NB4 (cell line): ENCODE measurements at regions not wholly inside any gene's neighbourhood (a gene's known extent, or its start where the extent isn't known, plus 50 kb on each side); places are given as distances from the start of the nearest gene placed in this dataset.

Source experiments
- DNase-seq: peaks from one replicate; pipeline ENCODE4 v3.0.0; 2010; ENCODE audit warnings: low read depth
- H3K4me3 ChIP-seq: one replicate; pipeline ENCODE4 v1.5.1; 2011; ENCODE audit warnings: mild to moderate bottlenecking, low read depth, low read length, moderate library complexity
- MYC ChIP-seq: IDR thresholded peaks from 2 replicates; pipeline ENCODE4 v1.6.1; 2011; ENCODE audit warnings: low read depth, low read length
- POLR2A ChIP-seq: IDR thresholded peaks from 2 replicates; pipeline ENCODE4 v1.6.1; 2011; ENCODE audit warnings: mild to moderate bottlenecking; ENCODE audit not compliant: insufficient read length; ENCODE audit errors: extremely low read depth
- TF ChIP-seq, protein P1 (sequence below): IDR thresholded peaks from one replicate; pipeline ENCODE4 v1.5.1; 2012; ENCODE audit warnings: low read depth, low read length
- TF ChIP-seq, protein P2 (sequence below): IDR thresholded peaks from 2 replicates; pipeline ENCODE4 v1.6.1; 2011; ENCODE audit warnings: low read depth, low read length

DNA sequence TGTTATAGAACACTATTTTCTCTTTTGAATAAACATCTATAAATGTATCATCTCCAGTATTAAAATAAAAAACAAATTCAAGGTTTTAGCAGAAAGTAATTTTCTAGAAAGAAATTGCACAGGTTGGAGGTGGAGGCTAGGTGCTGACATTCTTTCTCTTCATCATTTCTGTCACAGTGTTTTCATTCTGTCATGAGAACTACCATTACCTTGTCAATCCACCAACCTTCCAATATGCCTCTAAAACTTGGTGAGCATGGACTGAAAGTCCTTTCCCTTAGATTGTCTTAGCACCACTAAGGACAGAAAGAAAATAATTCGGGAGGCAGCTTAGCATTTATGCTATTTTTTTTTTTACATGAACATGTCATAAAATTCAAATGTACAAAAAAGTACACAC is 596.2 kb upstream of the DPPA4 start:
- DNase-seq: no peak
- no peak overlapping the region for H3K4me3 ChIP-seq
- no peak for TF ChIP-seq POLR2A
- TF ChIP-seq, protein P1, sequence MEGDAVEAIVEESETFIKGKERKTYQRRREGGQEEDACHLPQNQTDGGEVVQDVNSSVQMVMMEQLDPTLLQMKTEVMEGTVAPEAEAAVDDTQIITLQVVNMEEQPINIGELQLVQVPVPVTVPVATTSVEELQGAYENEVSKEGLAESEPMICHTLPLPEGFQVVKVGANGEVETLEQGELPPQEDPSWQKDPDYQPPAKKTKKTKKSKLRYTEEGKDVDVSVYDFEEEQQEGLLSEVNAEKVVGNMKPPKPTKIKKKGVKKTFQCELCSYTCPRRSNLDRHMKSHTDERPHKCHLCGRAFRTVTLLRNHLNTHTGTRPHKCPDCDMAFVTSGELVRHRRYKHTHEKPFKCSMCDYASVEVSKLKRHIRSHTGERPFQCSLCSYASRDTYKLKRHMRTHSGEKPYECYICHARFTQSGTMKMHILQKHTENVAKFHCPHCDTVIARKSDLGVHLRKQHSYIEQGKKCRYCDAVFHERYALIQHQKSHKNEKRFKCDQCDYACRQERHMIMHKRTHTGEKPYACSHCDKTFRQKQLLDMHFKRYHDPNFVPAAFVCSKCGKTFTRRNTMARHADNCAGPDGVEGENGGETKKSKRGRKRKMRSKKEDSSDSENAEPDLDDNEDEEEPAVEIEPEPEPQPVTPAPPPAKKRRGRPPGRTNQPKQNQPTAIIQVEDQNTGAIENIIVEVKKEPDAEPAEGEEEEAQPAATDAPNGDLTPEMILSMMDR: no peak
- TF ChIP-seq, protein P2, sequence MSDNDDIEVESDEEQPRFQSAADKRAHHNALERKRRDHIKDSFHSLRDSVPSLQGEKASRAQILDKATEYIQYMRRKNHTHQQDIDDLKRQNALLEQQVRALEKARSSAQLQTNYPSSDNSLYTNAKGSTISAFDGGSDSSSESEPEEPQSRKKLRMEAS: no peak
- TF ChIP-seq MYC: no peak

DNA sequence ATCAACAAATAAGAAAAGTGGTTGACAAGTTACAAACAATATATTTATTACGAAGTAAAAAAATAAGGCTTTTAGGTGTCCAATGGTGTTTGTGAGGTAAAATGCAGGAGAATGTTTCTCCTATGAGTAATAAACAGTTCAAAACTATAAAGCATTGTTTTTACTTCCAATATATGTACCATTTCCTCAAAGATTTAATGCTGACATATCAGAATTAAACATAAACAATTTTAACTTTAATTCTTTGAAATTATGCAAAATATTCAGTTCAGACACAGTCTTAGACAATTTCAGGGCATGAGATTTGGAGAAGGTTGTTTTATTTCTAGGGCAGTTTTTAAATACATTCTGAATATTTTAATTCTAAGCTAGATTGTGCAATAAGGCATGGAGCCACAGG is 602.5 kb upstream of the DPPA4 start:
- TF ChIP-seq, protein P2: no peak
- no peak for TF ChIP-seq MYC
- DNase-seq: no peak
- H3K4me3 ChIP-seq: no peak overlapping the region

DNA sequence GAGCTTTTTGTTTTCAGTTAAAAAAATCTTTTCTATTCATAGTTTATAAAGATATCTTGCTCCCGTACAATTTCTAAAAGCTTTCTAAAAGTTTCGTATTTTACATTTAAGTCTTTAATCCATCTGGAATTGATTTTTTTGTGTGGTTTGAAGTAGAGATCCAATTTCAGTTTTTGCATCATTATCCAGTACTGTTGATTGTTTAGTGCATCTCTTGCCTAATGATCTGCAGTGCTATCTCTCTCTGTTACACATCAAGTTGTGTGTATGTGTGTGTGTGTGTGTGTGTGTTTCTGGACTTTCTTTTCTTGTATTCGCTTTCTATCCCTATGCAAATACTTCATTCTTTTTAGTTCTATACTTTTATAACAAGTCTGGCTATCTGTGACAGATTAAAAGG is 605.8 kb upstream of the DPPA4 start:
- TF ChIP-seq, protein P1: no peak
- TF ChIP-seq, protein P2: no peak
- no peak for TF ChIP-seq MYC
- TF ChIP-seq POLR2A: no peak
- DNase-seq: no peak

DNA sequence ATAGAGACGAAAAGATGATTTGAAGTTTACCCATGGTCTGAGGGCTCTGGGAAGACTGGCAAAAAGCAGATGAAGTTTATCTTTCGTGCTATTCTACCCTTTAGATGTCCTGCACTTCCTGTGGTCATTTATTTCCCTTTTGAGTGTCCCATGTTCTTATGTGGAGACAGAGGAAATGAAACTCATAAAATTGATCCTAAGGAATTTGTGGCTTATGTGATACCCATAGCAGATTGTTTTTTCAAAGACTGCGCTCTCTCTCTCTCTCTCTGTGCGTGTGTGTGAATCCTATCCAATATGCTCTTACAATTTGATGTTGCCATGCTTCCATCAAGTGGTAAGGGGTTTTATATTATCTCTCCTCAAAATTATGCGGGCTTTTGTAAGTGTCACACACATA is 607.5 kb upstream of the DPPA4 start:
- DNase-seq: no peak
- H3K4me3 ChIP-seq: no peak overlapping the region
- TF ChIP-seq MYC (no peak), POLR2A (no peak)
- TF ChIP-seq, protein P1: no peak
- TF ChIP-seq, protein P2: no peak

More for the DNA sequence above, 605.8 kb upstream of the DPPA4 start:
- H3K4me3 ChIP-seq: no peak overlapping the region

DNA sequence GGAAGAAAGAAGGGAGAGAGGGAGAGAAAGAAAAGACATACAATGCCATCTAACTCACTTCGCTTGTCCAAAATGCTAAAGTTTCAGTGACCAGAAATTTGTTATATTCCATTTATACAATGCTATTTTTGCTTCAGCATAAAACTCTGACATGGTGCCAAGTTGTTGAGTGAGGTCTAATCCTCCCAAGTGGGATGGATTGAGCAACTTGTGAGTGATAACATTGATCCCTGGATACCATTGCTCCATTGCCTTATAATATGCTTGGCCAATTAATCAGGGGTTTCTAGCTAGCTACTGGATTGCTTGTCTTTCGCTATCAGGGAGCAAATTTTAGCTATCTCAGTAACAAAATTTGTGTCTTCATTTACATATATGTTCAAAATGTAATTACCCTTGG is 615.6 kb upstream of the DPPA4 start:
- no peak for DNase-seq
- H3K4me3 ChIP-seq: no peak overlapping the region
- TF ChIP-seq POLR2A (no peak), MYC (no peak)
- TF ChIP-seq, protein P1: no peak
- TF ChIP-seq, protein P2: no peak

DNA sequence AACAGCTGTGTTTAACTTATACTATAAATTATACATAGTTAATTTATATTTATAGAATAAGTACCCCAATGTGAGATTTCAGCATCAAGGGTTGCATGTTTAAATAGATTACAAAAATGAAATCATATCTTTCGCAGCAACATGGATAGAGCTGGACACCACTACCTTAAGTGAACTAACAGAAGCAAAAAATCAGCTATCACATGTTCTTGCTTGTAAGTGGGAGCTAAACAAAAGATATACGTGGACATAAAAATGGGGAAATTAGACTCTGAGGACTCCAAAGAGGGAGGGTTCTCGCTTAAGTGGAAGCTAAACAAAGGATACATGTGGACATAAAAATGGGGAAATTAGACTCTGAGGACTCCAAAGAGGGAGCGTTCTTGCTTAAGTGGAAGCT is 626.5 kb upstream of the DPPA4 start:
- no peak overlapping the region for H3K4me3 ChIP-seq
- DNase-seq: no peak
- TF ChIP-seq, protein P1: no peak
- no peak for TF ChIP-seq POLR2A
- TF ChIP-seq MYC: no peak
- TF ChIP-seq, protein P2: no peak
